HEK293 (cell line): ENCODE measurements at regions not wholly inside any gene's neighbourhood (a gene's known extent, or its start where the extent isn't known, plus 50 kb on each side); places are given as distances from the start of the nearest gene placed in this dataset.

Source experiments
- CTCF ChIA-PET: fragments of 350-600 bp; formaldehyde crosslinking; extraction: SDS; loops from one replicate; lab custom pipeline; 2021; ENCODE audit warnings: antibody characterized with exemption; lab: Yijun Ruan, JAX
- POLR2A ChIA-PET: fragments of 300-600 bp; formaldehyde crosslinking; extraction: SDS; loops from one replicate; lab custom pipeline; 2020; ENCODE audit warnings: antibody characterized with exemption, inconsistent platforms; lab: Yijun Ruan, JAX
- H3K27ac ChIP-seq: fragments of 200-500 bp; sonication (Bioruptor generic); 2 replicates; pipeline ENCODE4 v1.5.1; 2014; ENCODE audit warnings: low read depth, low read length, control low read depth, inconsistent platforms; ENCODE audit errors: extremely low read depth
- H3K36me3 ChIP-seq, 2 experiments: fragments of 200-500 bp in 1 of 2; sonication (Bioruptor generic) in 1 of 2; 1 replicate in 1 of 2; 2 replicates in 1 of 2; pipeline ENCODE4 v1.5.1; 2014 to 2017; ENCODE audit warnings: inconsistent platforms in 2 of 2, low read length in 2 of 2; ENCODE audit not compliant: control insufficient read depth in 2 of 2, insufficient read depth in 1 of 2
- H3K4me1 ChIP-seq: fragments of 200-500 bp; sonication (Bioruptor generic); 2 replicates; pipeline ENCODE4 v1.5.1; 2014; ENCODE audit warnings: mild to moderate bottlenecking, low read length, inconsistent platforms; ENCODE audit not compliant: control insufficient read depth, insufficient read depth
- H3K4me3 ChIP-seq: 2 replicates; pipeline ENCODE4 v1.5.1; 2011; ENCODE audit warnings: low read depth, mild to moderate bottlenecking, control low read depth, low read length, moderate library complexity
- H3K9me3 ChIP-seq: fragments of 200-500 bp; sonication (Bioruptor generic); 2 replicates; pipeline ENCODE4 v1.5.1; 2014; ENCODE audit warnings: low read depth, low read length, inconsistent platforms; ENCODE audit not compliant: control insufficient read depth, insufficient read depth
- HOXA7 ChIP-seq: sonication (generic); formaldehyde crosslinking; IDR thresholded peaks from 2 replicates; pipeline ENCODE4 v1.8.1; 2022; ENCODE audit warnings: missing genetic modification reagents, borderline replicate concordance
- KLF8 ChIP-seq: fragments of 450-650 bp; formaldehyde crosslinking; IDR thresholded peaks from 2 replicates; pipeline ENCODE4 v1.5.1; 2016; ENCODE audit warnings: missing biosample characterization, missing genetic modification characterization
- MEIS1 ChIP-seq: sonication (generic); formaldehyde crosslinking; IDR thresholded peaks from 2 replicates; pipeline ENCODE4 v1.8.1; 2022; ENCODE audit warnings: missing genetic modification reagents, mild to moderate bottlenecking, borderline replicate concordance
- RBAK ChIP-seq: fragments of 450-650 bp; formaldehyde crosslinking; IDR thresholded peaks from 2 replicates; pipeline ENCODE4 v1.5.1; 2016; ENCODE audit warnings: missing biosample characterization, missing genetic modification characterization
- ZBTB7A ChIP-seq: fragments of 450-650 bp; formaldehyde crosslinking; IDR thresholded peaks from 2 replicates; pipeline ENCODE4 v1.5.1; 2016; ENCODE audit warnings: low read depth, missing biosample characterization, missing genetic modification characterization
- ZFP41 ChIP-seq: fragments of 450-650 bp; formaldehyde crosslinking; IDR thresholded peaks from 2 replicates; pipeline ENCODE4 v1.5.1; 2016; ENCODE audit warnings: missing biosample characterization, missing genetic modification characterization, borderline replicate concordance
- ZNF132 ChIP-seq: fragments of 450-650 bp; formaldehyde crosslinking; IDR thresholded peaks from 2 replicates; pipeline ENCODE4 v1.5.1; 2017; ENCODE audit warnings: missing biosample characterization, missing genetic modification characterization, borderline replicate concordance
- ZNF175 ChIP-seq: fragments of 450-650 bp; formaldehyde crosslinking; IDR thresholded peaks from 2 replicates; pipeline ENCODE4 v1.5.1; 2016; ENCODE audit warnings: missing biosample characterization, missing genetic modification characterization
- ZNF19 ChIP-seq: fragments of 450-650 bp; formaldehyde crosslinking; IDR thresholded peaks from 2 replicates; pipeline ENCODE4; 2016; ENCODE audit warnings: missing biosample characterization, missing genetic modification characterization, low read depth
- ZNF214 ChIP-seq: fragments of 450-650 bp; formaldehyde crosslinking; IDR thresholded peaks from 2 replicates; pipeline ENCODE4 v1.5.1; 2017; ENCODE audit warnings: missing biosample characterization, mild to moderate bottlenecking, missing genetic modification characterization, borderline replicate concordance
- ZNF292 ChIP-seq: fragments of 450-650 bp; formaldehyde crosslinking; IDR thresholded peaks from 2 replicates; pipeline ENCODE4 v1.5.1; 2016; ENCODE audit warnings: low read depth, missing biosample characterization, missing genetic modification characterization, borderline replicate concordance
- ZNF514 ChIP-seq: fragments of 450-650 bp; formaldehyde crosslinking; IDR thresholded peaks from 2 replicates; pipeline ENCODE4 v1.5.1; 2016; ENCODE audit warnings: missing biosample characterization, missing genetic modification characterization
- ZNF624 ChIP-seq: fragments of 450-650 bp; formaldehyde crosslinking; IDR thresholded peaks from 2 replicates; pipeline ENCODE4 v1.5.1; 2017; ENCODE audit warnings: missing biosample characterization, missing genetic modification characterization
- ZNF658 ChIP-seq: fragments of 450-650 bp; formaldehyde crosslinking; IDR thresholded peaks from 2 replicates; pipeline ENCODE4; 2016; ENCODE audit warnings: missing biosample characterization, missing genetic modification characterization
- ZNF701 ChIP-seq: fragments of 450-650 bp; formaldehyde crosslinking; IDR thresholded peaks from 2 replicates; pipeline ENCODE4 v1.5.1; 2016; ENCODE audit warnings: missing biosample characterization, missing genetic modification characterization
- ZNF830 ChIP-seq: fragments of 450-650 bp; IDR thresholded peaks from 2 replicates; pipeline ENCODE4 v1.5.0; 2018; ENCODE audit warnings: missing biosample characterization, missing genetic modification characterization, low read depth, mild to moderate bottlenecking, moderate library complexity
- ZSCAN30 ChIP-seq: fragments of 450-650 bp; IDR thresholded peaks from 2 replicates; pipeline ENCODE4 v1.5.1; 2018; ENCODE audit warnings: missing biosample characterization, mild to moderate bottlenecking, missing genetic modification characterization, moderate library complexity
- TF ChIP-seq, protein P1 (sequence below): fragments of 450-650 bp; formaldehyde crosslinking; IDR thresholded peaks from 2 replicates; pipeline ENCODE4 v1.5.1; 2016; ENCODE audit warnings: missing biosample characterization, missing genetic modification characterization
- TF ChIP-seq, protein P2 (sequence below): fragments of 450-650 bp; formaldehyde crosslinking; IDR thresholded peaks from 2 replicates; pipeline ENCODE4 v1.5.0; 2017; ENCODE audit warnings: missing biosample characterization, missing genetic modification characterization, borderline replicate concordance
- TF ChIP-seq, protein P3 (sequence below): fragments of 450-650 bp; formaldehyde crosslinking; optimal IDR thresholded peaks from 2 replicates; pipeline ENCODE3; 2016; ENCODE audit warnings: missing biosample characterization, mild to moderate bottlenecking, missing genetic modification characterization
- TF ChIP-seq, protein P4 (sequence below): fragments of 450-650 bp; formaldehyde crosslinking; IDR thresholded peaks from 2 replicates; pipeline ENCODE4 v1.5.1; 2017; ENCODE audit warnings: missing biosample characterization, missing genetic modification characterization
- TF ChIP-seq, protein P5 (sequence below): fragments of 450-650 bp; formaldehyde crosslinking; IDR thresholded peaks from 2 replicates; pipeline ENCODE4 v1.5.1; 2017; ENCODE audit warnings: missing biosample characterization, missing genetic modification characterization
- TF ChIP-seq, protein P6 (sequence below): fragments of 450-650 bp; formaldehyde crosslinking; IDR thresholded peaks from 2 replicates; pipeline ENCODE4 v1.5.1; 2016; ENCODE audit warnings: missing biosample characterization, missing genetic modification characterization

DNA sequence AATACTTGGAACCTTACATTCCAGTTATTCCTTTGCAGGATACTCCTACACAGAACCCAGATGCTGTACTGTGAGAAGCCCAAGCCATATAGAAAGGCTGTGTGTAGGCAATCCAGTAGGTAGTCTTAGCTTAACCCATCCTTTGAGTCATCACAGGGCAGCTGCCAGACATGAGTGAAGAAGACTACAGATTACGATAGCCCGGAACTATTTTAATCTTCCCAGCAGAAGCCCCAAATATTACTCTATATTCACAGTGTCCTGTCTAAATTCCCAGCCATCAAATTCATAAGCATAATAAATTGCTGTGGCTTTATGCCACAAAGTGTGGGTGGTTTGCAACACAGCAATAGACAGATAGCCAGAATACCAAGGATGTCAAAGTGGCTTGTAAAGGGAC is 474.1 kb upstream of the STEAP1 start:
- H3K4me3 ChIP-seq = no peak overlapping the region
- ChIA-PET CTCF (no interaction called here), POLR2A (no interaction called here)
- H3K4me1 ChIP-seq = no peaks in the 10 kb centered on the region
- TF ChIP-seq HOXA7 (CRISPR knock-in tag) (no peak), ZSCAN30 (no peak), ZNF132 (tag by site-specific recombination) (no peak), ZNF214 (tag by site-specific recombination) (no peak)
- no peaks in the 10 kb centered on the region for H3K9me3 ChIP-seq
- H3K36me3 ChIP-seq = no peaks in the 10 kb centered on the region
- no peak overlapping the region for H3K27ac ChIP-seq

DNA sequence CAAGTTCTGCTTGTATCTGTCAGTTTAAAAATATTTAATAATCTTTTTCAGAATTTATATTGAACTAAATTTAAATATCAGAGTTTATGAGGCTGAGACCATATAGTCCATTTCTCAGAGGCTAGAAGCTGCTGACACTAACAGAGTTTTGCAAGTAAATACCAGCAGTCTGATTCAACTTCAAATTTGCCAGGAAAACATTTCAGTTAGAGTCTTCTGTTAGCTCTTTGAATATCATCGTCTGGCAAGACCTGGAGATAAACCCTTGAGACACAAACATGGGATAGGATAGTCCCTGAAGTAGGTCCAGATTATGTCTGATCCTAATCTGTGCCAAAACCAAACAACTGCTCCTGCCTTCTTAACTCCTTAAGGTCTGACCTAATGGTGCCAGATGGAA is 472.8 kb upstream of the STEAP1 start:
- Histone ChIP-seq H3K4me1 (no peaks in the 10 kb centered on the region), H3K4me3 (no peak overlapping the region), H3K36me3 (no peaks in the 10 kb centered on the region), H3K27ac (no peak overlapping the region), H3K9me3 (no peaks in the 10 kb centered on the region)
- POLR2A ChIA-PET = no interaction called here
- TF ChIP-seq ZNF19 (tag by site-specific recombination) (no peak), ZNF292 (tag by site-specific recombination) (no peak), ZFP41 (tag by site-specific recombination) (no peak), ZNF830 (no peak), ZBTB7A (tag by site-specific recombination) (no peak), ZNF175 (tag by site-specific recombination) (no peak)
- TF ChIP-seq, protein P1, sequence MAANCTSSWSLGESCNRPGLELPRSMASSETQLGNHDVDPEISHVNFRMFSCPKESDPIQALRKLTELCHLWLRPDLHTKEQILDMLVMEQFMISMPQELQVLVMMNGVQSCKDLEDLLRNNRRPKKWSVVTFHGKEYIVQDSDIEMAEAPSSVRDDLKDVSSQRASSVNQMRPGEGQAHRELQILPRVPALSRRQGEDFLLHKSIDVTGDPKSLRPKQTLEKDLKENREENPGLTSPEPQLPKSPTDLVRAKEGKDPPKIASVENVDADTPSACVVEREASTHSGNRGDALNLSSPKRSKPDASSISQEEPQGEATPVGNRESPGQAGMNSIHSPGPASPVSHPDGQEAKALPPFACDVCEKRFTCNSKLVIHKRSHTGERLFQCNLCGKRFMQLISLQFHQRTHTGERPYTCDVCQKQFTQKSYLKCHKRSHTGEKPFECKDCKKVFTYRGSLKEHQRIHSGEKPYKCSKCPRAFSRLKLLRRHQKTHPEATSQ (tag by site-specific recombination) = no peak
- TF ChIP-seq, protein P2, sequence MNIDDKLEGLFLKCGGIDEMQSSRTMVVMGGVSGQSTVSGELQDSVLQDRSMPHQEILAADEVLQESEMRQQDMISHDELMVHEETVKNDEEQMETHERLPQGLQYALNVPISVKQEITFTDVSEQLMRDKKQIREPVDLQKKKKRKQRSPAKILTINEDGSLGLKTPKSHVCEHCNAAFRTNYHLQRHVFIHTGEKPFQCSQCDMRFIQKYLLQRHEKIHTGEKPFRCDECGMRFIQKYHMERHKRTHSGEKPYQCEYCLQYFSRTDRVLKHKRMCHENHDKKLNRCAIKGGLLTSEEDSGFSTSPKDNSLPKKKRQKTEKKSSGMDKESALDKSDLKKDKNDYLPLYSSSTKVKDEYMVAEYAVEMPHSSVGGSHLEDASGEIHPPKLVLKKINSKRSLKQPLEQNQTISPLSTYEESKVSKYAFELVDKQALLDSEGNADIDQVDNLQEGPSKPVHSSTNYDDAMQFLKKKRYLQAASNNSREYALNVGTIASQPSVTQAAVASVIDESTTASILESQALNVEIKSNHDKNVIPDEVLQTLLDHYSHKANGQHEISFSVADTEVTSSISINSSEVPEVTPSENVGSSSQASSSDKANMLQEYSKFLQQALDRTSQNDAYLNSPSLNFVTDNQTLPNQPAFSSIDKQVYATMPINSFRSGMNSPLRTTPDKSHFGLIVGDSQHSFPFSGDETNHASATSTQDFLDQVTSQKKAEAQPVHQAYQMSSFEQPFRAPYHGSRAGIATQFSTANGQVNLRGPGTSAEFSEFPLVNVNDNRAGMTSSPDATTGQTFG (tag by site-specific recombination) = no peak
- CTCF ChIA-PET = interaction anchor here (0.7 kb wide), 1 partner anchor 426 kb away, joined by 3 read pairs; no protein-coding TSS in a partner anchor

DNA sequence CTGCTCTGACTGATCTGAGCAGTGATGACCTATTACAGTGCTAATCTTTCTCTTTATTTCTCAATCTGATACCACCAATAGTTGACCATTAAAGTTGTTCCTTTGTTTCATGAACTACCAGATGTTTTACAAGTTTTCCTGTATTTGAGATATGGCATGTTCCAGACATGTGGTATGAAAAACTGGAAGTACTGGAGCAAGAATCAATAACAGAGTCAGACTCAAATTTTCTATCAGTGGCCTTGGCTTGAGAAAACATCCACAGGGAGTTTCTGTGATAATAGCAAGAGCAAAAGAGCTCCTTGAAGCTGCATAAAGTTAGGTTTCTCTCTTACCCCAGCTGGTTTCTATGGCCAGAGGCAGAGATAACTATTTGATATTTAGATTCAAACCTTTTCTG is 469.0 kb upstream of the STEAP1 start:
- no peaks in the 10 kb centered on the region for H3K4me1 ChIP-seq
- POLR2A ChIA-PET = no interaction called here
- CTCF ChIA-PET = interaction anchor here (0.6 kb wide), 1 partner anchor 62 kb away, joined by 3 read pairs; no protein-coding TSS in a partner anchor
- TF ChIP-seq, protein P3, sequence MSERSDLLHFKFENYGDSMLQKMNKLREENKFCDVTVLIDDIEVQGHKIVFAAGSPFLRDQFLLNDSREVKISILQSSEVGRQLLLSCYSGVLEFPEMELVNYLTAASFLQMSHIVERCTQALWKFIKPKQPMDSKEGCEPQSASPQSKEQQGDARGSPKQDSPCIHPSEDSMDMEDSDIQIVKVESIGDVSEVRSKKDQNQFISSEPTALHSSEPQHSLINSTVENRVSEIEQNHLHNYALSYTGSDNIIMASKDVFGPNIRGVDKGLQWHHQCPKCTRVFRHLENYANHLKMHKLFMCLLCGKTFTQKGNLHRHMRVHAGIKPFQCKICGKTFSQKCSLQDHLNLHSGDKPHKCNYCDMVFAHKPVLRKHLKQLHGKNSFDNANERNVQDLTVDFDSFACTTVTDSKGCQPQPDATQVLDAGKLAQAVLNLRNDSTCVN (tag by site-specific recombination) = no peak
- no peak for TF ChIP-seq ZNF658 (tag by site-specific recombination)
- no peak for TF ChIP-seq KLF8 (tag by site-specific recombination)
- no peak for TF ChIP-seq RBAK (tag by site-specific recombination)
- TF ChIP-seq ZNF624 = no peak
- TF ChIP-seq, protein P4, sequence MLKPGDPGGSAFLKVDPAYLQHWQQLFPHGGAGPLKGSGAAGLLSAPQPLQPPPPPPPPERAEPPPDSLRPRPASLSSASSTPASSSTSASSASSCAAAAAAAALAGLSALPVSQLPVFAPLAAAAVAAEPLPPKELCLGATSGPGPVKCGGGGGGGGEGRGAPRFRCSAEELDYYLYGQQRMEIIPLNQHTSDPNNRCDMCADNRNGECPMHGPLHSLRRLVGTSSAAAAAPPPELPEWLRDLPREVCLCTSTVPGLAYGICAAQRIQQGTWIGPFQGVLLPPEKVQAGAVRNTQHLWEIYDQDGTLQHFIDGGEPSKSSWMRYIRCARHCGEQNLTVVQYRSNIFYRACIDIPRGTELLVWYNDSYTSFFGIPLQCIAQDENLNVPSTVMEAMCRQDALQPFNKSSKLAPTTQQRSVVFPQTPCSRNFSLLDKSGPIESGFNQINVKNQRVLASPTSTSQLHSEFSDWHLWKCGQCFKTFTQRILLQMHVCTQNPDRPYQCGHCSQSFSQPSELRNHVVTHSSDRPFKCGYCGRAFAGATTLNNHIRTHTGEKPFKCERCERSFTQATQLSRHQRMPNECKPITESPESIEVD = no peak
- TF ChIP-seq ZNF701 (tag by site-specific recombination) = no peak
- TF ChIP-seq, protein P5, sequence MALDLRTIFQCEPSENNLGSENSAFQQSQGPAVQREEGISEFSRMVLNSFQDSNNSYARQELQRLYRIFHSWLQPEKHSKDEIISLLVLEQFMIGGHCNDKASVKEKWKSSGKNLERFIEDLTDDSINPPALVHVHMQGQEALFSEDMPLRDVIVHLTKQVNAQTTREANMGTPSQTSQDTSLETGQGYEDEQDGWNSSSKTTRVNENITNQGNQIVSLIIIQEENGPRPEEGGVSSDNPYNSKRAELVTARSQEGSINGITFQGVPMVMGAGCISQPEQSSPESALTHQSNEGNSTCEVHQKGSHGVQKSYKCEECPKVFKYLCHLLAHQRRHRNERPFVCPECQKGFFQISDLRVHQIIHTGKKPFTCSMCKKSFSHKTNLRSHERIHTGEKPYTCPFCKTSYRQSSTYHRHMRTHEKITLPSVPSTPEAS (tag by site-specific recombination) = no peak
- no peak for TF ChIP-seq ZNF514 (tag by site-specific recombination)
- no peak for TF ChIP-seq MEIS1 (CRISPR knock-in tag)
- TF ChIP-seq, protein P6, sequence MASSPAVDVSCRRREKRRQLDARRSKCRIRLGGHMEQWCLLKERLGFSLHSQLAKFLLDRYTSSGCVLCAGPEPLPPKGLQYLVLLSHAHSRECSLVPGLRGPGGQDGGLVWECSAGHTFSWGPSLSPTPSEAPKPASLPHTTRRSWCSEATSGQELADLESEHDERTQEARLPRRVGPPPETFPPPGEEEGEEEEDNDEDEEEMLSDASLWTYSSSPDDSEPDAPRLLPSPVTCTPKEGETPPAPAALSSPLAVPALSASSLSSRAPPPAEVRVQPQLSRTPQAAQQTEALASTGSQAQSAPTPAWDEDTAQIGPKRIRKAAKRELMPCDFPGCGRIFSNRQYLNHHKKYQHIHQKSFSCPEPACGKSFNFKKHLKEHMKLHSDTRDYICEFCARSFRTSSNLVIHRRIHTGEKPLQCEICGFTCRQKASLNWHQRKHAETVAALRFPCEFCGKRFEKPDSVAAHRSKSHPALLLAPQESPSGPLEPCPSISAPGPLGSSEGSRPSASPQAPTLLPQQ = no peak

More for the DNA sequence above, 469.0 kb upstream of the STEAP1 start:
- H3K36me3 ChIP-seq = no peaks in the 10 kb centered on the region
- H3K9me3 ChIP-seq = no peaks in the 10 kb centered on the region
- no peak overlapping the region for H3K27ac ChIP-seq
- H3K4me3 ChIP-seq = no peak overlapping the region
